Activated CD8-positive, alpha-beta memory T cell treated with anti-CD3 and anti-CD28 coated beads for 4 hours (primary cell): ENCODE measurements at regions not wholly inside any gene's neighbourhood (a gene's known extent, or its start where the extent isn't known, plus 50 kb on each side); places are given as distances from the start of the nearest gene placed in this dataset.

Experiments used
- DNase-seq, 2 donors: peaks; one replicate each; pipeline ENCODE4 v3.0.0-alpha.2; 2020; ENCODE audit warnings: low read depth in 2 of 2

GRCh38 chr10:20948686-20949327 is 51.7 kb upstream of the NEBL start:
- no peak for DNase-seq
